A549 (cell line): ENCODE measurements at regions not wholly inside any gene's neighbourhood (a gene's known extent, or its start where the extent isn't known, plus 50 kb on each side); places are given as distances from the start of the nearest gene placed in this dataset.

Experiments
- EHMT2 ChIP-seq: fragments of 200-600 bp; sonication (generic); IDR thresholded peaks from 2 replicates; pipeline ENCODE4 v1.6.1; 2016; ENCODE audit warnings: antibody characterized with exemption, low read depth, mild to moderate bottlenecking, moderate library complexity
- EP300 ChIP-seq, 2 experiments: fragments of >200 bp; sonication (Bioruptor Twin); formaldehyde crosslinking; IDR thresholded peaks; 2 replicates in 1 of 2; 3 replicates in 1 of 2; pipeline ENCODE4 v1.6.1; 2016 to 2017
- ESRRA ChIP-seq: fragments of 150-350 bp; IDR thresholded peaks from 2 replicates; pipeline ENCODE4 v1.6.1; 2014; ENCODE audit warnings: mild to moderate bottlenecking, low read length, borderline replicate concordance
- KDM5A ChIP-seq: fragments of 200-600 bp; sonication (generic); IDR thresholded peaks from 2 replicates; pipeline ENCODE4 v1.6.1; 2016; ENCODE audit warnings: antibody characterized with exemption, mild to moderate bottlenecking
- MYC ChIP-seq: IDR thresholded peaks from 2 replicates; pipeline ENCODE4 v1.6.1; 2012; ENCODE audit warnings: mild to moderate bottlenecking, inconsistent platforms, low read length, improper control_type of control experiment, borderline replicate concordance
- POLR2A ChIP-seq: IDR thresholded peaks from 2 replicates; pipeline ENCODE4 v1.6.1; 2012; ENCODE audit warnings: mild to moderate bottlenecking, low read length
- POLR2AphosphoS2 ChIP-seq: conservative IDR thresholded peaks from 2 replicates; pipeline ENCODE4 v1.6.1; 2012; ENCODE audit warnings: low read length, improper control_type of control experiment, inconsistent platforms
- RAD21 ChIP-seq, 2 experiments: fragments of >200 bp in 1 of 2; sonication (Bioruptor Twin) in 1 of 2; formaldehyde crosslinking in 1 of 2; IDR thresholded peaks in 1 of 2; conservative IDR thresholded peaks in 1 of 2; 2 replicates in 1 of 2; 3 replicates in 1 of 2; pipeline ENCODE4 v1.6.1; 2012 to 2018; ENCODE audit warnings: inconsistent platforms in 1 of 2
- RCOR1 ChIP-seq: fragments of 150-350 bp; IDR thresholded peaks from 2 replicates; pipeline ENCODE4 v1.6.1; 2014; ENCODE audit warnings: antibody characterized with exemption, low read length, low read depth
- ZSCAN20 ChIP-seq: fragments of 250-450 bp; sonication (Bioruptor Pico); IDR thresholded peaks from 2 replicates; pipeline ENCODE4 v1.8.0; 2022; ENCODE audit warnings: mild to moderate bottlenecking, moderate library complexity
- TF ChIP-seq, protein P1 (sequence below): fragments of >200 bp; sonication (Bioruptor Twin); formaldehyde crosslinking; IDR thresholded peaks from 3 replicates; pipeline ENCODE4 v1.5.1; 2016
- TF ChIP-seq, protein P2 (sequence below): fragments of 450-650 bp; IDR thresholded peaks from 2 replicates; pipeline ENCODE4 v1.6.1; 2014; ENCODE audit warnings: antibody characterized with exemption
- TF ChIP-seq, protein P3 (sequence below): fragments of >200 bp; sonication (Bioruptor Twin); formaldehyde crosslinking; IDR thresholded peaks from 2 replicates; pipeline ENCODE4 v1.6.1; 2016

DNA sequence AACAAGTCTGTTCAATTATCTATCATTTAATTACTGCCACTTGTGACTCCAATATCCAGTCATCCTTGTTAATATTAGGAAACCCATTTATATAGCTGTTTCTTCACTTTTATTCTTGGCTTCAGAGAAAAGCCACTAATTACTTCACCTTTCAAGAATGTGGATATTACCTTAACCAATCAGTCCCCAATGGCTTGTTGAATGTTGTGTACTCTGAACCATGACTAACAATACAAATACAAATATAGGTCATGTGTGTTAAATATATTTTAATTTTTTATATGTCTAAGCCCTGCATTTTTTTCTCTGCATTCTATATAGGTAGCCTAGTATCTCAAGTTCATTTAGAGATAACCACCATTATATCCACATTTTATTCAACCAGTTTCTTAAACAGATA, 1513.4 kb upstream of the AGA start:
- no peak for TF ChIP-seq ESRRA
- no peak for TF ChIP-seq EP300 (IDR thresholded peaks at IDR 0.05)
- TF ChIP-seq, protein P1, sequence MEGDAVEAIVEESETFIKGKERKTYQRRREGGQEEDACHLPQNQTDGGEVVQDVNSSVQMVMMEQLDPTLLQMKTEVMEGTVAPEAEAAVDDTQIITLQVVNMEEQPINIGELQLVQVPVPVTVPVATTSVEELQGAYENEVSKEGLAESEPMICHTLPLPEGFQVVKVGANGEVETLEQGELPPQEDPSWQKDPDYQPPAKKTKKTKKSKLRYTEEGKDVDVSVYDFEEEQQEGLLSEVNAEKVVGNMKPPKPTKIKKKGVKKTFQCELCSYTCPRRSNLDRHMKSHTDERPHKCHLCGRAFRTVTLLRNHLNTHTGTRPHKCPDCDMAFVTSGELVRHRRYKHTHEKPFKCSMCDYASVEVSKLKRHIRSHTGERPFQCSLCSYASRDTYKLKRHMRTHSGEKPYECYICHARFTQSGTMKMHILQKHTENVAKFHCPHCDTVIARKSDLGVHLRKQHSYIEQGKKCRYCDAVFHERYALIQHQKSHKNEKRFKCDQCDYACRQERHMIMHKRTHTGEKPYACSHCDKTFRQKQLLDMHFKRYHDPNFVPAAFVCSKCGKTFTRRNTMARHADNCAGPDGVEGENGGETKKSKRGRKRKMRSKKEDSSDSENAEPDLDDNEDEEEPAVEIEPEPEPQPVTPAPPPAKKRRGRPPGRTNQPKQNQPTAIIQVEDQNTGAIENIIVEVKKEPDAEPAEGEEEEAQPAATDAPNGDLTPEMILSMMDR = no peak
- TF ChIP-seq KDM5A = no peak
- no peak for TF ChIP-seq POLR2A
- no peak for TF ChIP-seq POLR2AphosphoS2
- TF ChIP-seq EHMT2 = no peak
- TF ChIP-seq MYC = no peak
- TF ChIP-seq, protein P2, sequence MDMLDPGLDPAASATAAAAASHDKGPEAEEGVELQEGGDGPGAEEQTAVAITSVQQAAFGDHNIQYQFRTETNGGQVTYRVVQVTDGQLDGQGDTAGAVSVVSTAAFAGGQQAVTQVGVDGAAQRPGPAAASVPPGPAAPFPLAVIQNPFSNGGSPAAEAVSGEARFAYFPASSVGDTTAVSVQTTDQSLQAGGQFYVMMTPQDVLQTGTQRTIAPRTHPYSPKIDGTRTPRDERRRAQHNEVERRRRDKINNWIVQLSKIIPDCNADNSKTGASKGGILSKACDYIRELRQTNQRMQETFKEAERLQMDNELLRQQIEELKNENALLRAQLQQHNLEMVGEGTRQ = no peak
- TF ChIP-seq, protein P3, sequence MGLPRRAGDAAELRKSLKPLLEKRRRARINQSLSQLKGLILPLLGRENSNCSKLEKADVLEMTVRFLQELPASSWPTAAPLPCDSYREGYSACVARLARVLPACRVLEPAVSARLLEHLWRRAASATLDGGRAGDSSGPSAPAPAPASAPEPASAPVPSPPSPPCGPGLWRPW = no peak
- no peak for TF ChIP-seq RCOR1
- TF ChIP-seq ZSCAN20 (CRISPR knock-in tag) = no peak
- no peak for TF ChIP-seq RAD21 (conservative IDR thresholded peaks at IDR 0.05 in 1 of 2, IDR thresholded peaks at IDR 0.05 in 1 of 2)
